Activated T-cell treated with anti-CD3 and anti-CD28 coated beads for 4 hours (primary cell): ENCODE measurements at regions not wholly inside any gene's neighbourhood (a gene's known extent, or its start where the extent isn't known, plus 50 kb on each side); places are given as distances from the start of the nearest gene placed in this dataset.
"Not testable (repeated sequence)": the region's sequence is repeated elsewhere in the genome, so short reads cannot be mapped to it uniquely, and the experiment has no call there.

Experiments used
- DNase-seq: peaks from one replicate; pipeline ENCODE4 v3.0.0-alpha.2; 2020

- no peak for DNase-seq
Observed at GRCh38 chr2:34241905-34242762, 643.0 kb upstream of the FAM98A start.

GRCh38 chr2:34239511-34239910 is 640.4 kb upstream of the FAM98A start:
- DNase-seq = no peak

- DNase-seq = no peak
Observed at GRCh38 chr2:34234823-34235222, 635.7 kb upstream of the FAM98A start.

- no peak for DNase-seq
Observed at GRCh38 chr2:34229998-34230397, 630.9 kb upstream of the FAM98A start.

GRCh38 chr2:34215174-34215573 is 616.1 kb upstream of the FAM98A start:
- DNase-seq = no peak

- not testable (repeated sequence) for DNase-seq
Observed at GRCh38 chr2:34210382-34210781, 611.3 kb upstream of the FAM98A start.

GRCh38 chr2:34204560-34204959 is 605.5 kb upstream of the FAM98A start:
- no peak for DNase-seq

GRCh38 chr2:34201099-34201498 is 602.0 kb upstream of the FAM98A start:
- DNase-seq = no peak

- no peak for DNase-seq
Observed at GRCh38 chr2:34199971-34200370, 600.9 kb upstream of the FAM98A start.

- no peak for DNase-seq
Observed at GRCh38 chr2:34193164-34193563, 594.1 kb upstream of the FAM98A start.

- no peak for DNase-seq
Observed at GRCh38 chr2:34188464-34189303, 589.6 kb upstream of the FAM98A start.

GRCh38 chr2:34179511-34179910 is 580.4 kb upstream of the FAM98A start:
- no peak for DNase-seq

GRCh38 chr2:34178482-34178881 is 579.4 kb upstream of the FAM98A start:
- no peak for DNase-seq

- DNase-seq = no peak
Observed at GRCh38 chr2:34176693-34177092, 577.6 kb upstream of the FAM98A start.

GRCh38 chr2:34174506-34174905 is 575.4 kb upstream of the FAM98A start:
- DNase-seq = no peak

GRCh38 chr2:34162231-34162630 is 563.1 kb upstream of the FAM98A start:
- no peak for DNase-seq

- no peak for DNase-seq
Observed at GRCh38 chr2:34161549-34161948, 562.5 kb upstream of the FAM98A start.

- no peak for DNase-seq
Observed at GRCh38 chr2:34159901-34160300, 560.8 kb upstream of the FAM98A start.

- DNase-seq = no peak
Observed at GRCh38 chr2:34153484-34153883, 554.4 kb upstream of the FAM98A start.

- no peak for DNase-seq
Observed at GRCh38 chr2:34147780-34148179, 548.7 kb upstream of the FAM98A start.

GRCh38 chr2:34143149-34143548 is 544.0 kb upstream of the FAM98A start:
- DNase-seq = no peak

- not testable (repeated sequence) for DNase-seq
Observed at GRCh38 chr2:34142531-34143008, 543.5 kb upstream of the FAM98A start.

- not testable (repeated sequence) for DNase-seq
Observed at GRCh38 chr2:34133065-34133464, 534.0 kb upstream of the FAM98A start.

GRCh38 chr2:34126279-34126678 is 527.2 kb upstream of the FAM98A start:
- DNase-seq = no peak
